ENCODE measurements at regions not wholly inside any gene's neighbourhood (a gene's known extent, or its start where the extent isn't known, plus 50 kb on each side); places are given as distances from the start of the nearest gene placed in this dataset.

- Histone ChIP-seq H3K4me3 (no peak overlapping the region), H3K27ac (peak overlapping the region in 1 of 2 donors; percentile 47)
- TF ChIP-seq, protein P1, sequence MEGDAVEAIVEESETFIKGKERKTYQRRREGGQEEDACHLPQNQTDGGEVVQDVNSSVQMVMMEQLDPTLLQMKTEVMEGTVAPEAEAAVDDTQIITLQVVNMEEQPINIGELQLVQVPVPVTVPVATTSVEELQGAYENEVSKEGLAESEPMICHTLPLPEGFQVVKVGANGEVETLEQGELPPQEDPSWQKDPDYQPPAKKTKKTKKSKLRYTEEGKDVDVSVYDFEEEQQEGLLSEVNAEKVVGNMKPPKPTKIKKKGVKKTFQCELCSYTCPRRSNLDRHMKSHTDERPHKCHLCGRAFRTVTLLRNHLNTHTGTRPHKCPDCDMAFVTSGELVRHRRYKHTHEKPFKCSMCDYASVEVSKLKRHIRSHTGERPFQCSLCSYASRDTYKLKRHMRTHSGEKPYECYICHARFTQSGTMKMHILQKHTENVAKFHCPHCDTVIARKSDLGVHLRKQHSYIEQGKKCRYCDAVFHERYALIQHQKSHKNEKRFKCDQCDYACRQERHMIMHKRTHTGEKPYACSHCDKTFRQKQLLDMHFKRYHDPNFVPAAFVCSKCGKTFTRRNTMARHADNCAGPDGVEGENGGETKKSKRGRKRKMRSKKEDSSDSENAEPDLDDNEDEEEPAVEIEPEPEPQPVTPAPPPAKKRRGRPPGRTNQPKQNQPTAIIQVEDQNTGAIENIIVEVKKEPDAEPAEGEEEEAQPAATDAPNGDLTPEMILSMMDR (IDR thresholded peaks at IDR 0.05): no peak
- no peak for DNase-seq (ENCODE audit: low spot score)
These were observed 322.3 kb downstream of the DAD1 start for GRCh38 chr14:22266683-22267082.

DNA sequence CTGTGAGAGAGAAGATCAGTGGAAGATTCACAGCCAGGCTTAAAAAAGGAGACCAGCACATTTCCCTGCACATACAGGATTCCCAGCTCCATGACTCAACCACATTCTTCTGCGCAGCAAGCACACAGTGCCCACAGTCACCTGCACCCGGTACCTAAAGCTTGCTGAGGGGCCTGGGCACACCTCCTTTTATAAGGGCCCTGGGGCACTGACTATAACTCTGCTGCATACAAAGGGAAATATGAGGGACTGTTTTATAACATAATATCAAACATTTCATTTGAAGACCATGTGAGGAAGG is 322.9 kb downstream of the DAD1 start:
- TF ChIP-seq, protein P1 (IDR thresholded peaks at IDR 0.05): no peak
- peak overlapping the region in 1 of 2 donors; percentile 83 for H3K27ac ChIP-seq
- no peak for DNase-seq (ENCODE audit: low spot score)
- no peak overlapping the region for H3K4me3 ChIP-seq

GRCh38 chr14:22265319-22266141 is 323.5 kb downstream of the DAD1 start:
- Histone ChIP-seq H3K27ac (peak overlapping the region in 1 of 2 donors; percentile 83), H3K4me3 (no peak overlapping the region)
- TF ChIP-seq, protein P1 (IDR thresholded peaks at IDR 0.05): no peak
- no peak for DNase-seq (ENCODE audit: low spot score)

DNA sequence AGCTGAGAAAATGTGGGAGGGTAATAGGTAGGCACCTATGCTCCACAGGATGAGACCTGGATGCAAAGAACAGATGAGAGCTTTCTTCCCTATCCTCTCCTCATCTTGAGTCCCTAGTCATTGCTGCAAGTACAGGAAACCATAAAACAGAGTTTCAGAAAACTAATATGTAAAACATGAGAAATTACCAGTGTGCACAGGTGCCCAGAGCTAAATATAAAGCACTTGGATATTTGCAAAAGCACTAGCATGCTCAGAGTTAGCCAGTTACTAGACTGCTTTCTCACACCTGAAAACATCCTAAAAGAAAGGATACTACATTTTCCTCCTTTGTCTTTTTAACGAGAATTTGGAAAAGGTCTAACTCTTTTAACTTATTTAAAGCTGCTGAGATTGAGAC is 324.3 kb downstream of the DAD1 start:
- Histone ChIP-seq H3K27ac (peak overlapping the region in 1 of 2 donors; percentile 83), H3K4me3 (no peak overlapping the region)
- TF ChIP-seq, protein P1 (IDR thresholded peaks at IDR 0.05): no peak
- DNase-seq (ENCODE audit: low spot score): no peak

- DNase-seq (ENCODE audit: low spot score): no peak
- TF ChIP-seq, protein P1 (IDR thresholded peaks at IDR 0.05): no peak
- no peak overlapping the region for H3K4me3 ChIP-seq
- H3K27ac ChIP-seq: no peak overlapping the region
These were observed 325.1 kb downstream of the DAD1 start for GRCh38 chr14:22263961-22264360.

- TF ChIP-seq, protein P1 (IDR thresholded peaks at IDR 0.05): no peak
- Histone ChIP-seq H3K4me3 (no peak overlapping the region), H3K27ac (no peak overlapping the region)
- no peak for DNase-seq (ENCODE audit: low spot score)
These were observed 326.1 kb downstream of the DAD1 start for GRCh38 chr14:22262881-22263280.
